Middle frontal gyrus (tissue), 1 donor: ENCODE measurements at regions not wholly inside any gene's neighbourhood (a gene's known extent, or its start where the extent isn't known, plus 50 kb on each side); places are given as distances from the start of the nearest gene placed in this dataset.

Experiments used
- DNase-seq: peaks from one replicate; pipeline ENCODE4 v3.0.0-alpha.2; 2015; ENCODE audit warnings: low spot score; ENCODE audit errors: extremely low spot score

GRCh38 chr2:161005170-161005569 is 155.1 kb upstream of the TANK start:
- DNase-seq, result no peak

GRCh38 chr2:161008311-161008710 is 151.9 kb upstream of the TANK start:
- no peak for DNase-seq

GRCh38 chr2:161010503-161011015 is 149.7 kb upstream of the TANK start:
- DNase-seq, result no peak

GRCh38 chr2:161017780-161018470 is 142.3 kb upstream of the TANK start:
- DNase-seq, result no peak

DNA sequence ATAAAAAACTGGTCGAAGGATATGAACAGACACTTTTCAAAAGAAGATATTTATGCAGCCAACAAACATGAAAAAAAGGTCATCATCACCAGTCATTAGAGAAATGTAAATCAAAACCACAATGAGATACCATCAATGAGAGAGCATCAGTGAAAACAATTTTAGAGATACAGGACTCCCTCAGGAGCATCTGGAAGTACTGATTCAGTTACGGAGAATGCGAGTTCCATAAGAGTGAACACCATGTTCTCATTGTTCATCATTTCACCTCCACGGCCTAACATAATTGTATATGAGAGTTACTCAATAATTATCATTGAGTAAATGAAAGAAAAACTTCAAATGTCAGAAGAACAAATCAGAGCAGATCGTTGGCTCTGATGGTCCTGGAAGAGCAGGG is 140.9 kb upstream of the TANK start:
- no peak for DNase-seq

DNA sequence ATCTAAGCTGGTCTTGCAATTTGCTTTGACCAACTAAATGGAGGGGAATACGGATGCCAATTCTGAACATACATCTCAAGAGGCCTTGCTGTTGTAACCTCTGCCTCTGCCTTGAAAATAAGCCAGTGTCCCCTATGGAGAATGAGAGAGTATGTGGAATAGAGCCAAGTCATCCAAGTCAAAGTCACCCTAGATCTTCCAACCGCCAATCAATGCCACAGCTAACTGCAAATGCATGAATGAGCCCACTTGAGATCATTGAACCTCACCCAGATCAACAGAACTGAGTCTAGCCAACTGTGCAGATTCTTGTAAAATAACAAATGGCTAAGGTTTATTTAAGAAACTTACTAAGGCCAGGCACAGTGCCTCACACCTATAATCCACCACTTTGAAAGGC is 139.8 kb upstream of the TANK start:
- DNase-seq, result no peak

DNA sequence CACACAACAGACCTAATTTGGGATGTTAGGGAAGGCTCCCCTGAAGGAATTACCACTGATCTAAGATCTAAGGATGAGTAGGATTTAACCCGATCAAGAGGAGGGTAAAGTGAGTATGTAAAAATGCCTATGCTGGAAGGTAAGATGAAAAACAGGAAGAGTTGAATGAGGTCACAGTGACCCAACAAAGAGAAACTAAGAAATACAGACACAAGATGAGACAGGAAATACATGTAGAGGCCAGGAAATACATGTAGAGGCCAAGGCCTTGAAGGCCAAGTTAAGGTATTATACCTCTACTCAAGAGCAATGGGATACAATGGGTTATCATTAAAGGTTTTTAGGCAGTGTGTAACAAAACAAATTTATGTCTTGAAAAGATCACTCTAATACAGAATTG is 131.6 kb upstream of the TANK start:
- no peak for DNase-seq

GRCh38 chr2:161029321-161029720 is 130.9 kb upstream of the TANK start:
- no peak for DNase-seq

DNA sequence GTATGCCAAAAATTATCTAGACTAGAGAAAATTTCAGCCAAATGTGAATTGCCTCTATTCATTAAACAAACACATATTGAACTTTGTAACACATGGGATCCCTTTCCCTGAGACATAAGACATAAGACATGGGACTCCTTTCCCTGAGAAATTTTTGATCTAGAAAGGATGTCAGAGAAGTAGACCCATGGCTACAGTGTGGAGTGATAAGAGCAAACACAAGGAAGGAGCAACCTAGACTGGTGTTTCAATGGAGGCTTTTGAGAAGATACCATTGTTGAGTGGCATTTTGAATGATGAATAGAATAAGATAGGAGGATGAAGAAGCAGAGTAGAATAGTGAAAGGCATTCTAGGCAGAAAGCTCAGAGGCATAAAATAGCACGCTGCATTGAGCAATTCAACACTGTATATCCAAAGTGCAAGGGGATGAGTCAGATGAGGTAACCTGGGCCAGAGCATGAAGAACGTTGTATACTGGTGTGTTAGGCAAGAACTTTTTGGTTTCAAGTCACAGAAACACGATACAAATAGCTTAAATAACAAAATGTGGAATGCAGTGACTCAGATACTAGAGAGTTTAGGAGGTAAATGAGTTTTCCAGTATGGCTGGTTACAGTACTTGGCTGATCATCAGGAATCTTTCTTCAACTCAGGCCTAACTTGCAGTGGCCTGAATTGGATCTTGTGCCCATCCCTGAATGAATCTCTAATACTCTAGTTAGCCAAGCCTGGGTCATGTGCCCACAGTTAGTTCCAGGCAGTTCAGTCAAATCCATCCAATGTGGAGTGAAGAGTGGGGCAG is 129.8 kb upstream of the TANK start:
- no peak for DNase-seq

- DNase-seq, result no peak
Measured at GRCh38 chr2:161031511-161031910, 128.7 kb upstream of the TANK start.

DNA sequence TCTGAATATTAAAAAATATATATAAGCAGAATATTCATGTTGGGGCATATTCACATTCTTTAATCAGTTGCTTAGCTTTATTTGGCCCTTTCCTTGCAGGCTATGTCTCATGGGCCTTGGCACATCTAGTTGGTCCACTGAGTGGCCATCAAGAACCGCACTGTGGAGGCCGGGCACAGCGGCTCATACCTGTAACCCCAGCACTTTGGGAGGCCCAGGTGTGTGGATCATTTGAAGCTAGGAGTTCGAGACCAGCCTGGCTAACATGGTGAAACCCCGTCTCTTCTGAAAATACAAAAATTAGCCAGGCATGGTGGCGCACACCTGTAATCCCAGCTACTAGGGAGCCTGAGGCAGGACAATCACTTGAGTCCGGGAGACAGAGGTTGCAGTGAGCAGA is 127.6 kb upstream of the TANK start:
- no peak for DNase-seq

GRCh38 chr2:161033059-161033660 is 127.1 kb upstream of the TANK start:
- DNase-seq, result no peak

- no peak for DNase-seq
Measured at GRCh38 chr2:161036926-161037325, 123.3 kb upstream of the TANK start.

- DNase-seq, result no peak
Measured at GRCh38 chr2:161039071-161039470, 121.2 kb upstream of the TANK start.

- DNase-seq, result no peak
Measured at GRCh38 chr2:161041356-161041755, 118.9 kb upstream of the TANK start.

GRCh38 chr2:161042990-161043625 is 117.1 kb upstream of the TANK start:
- DNase-seq, result no peak

- DNase-seq, result no peak
Measured at GRCh38 chr2:161044095-161044865, 115.9 kb upstream of the TANK start.

DNA sequence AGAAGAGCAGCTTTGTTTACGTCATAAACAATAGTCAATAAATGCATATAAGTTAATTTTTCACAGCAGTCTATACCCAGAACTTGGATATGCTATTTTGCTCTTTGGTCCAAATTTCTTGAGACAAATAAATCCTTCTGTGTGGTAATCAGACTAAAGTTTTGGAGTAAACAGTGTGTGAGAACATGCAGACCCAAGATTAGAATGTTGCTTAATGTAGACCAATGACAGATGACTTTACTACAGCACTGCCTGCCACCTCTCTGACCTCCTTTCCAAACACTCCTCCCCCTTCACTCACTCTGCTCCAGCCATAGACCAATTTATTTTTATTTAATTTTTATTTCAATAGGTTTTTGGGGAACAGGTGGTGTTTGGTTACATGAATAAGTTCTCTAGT is 115.3 kb upstream of the TANK start:
- DNase-seq, result no peak

- DNase-seq, result no peak
Measured at GRCh38 chr2:161045726-161046125, 114.5 kb upstream of the TANK start.

GRCh38 chr2:161046876-161047275 is 113.4 kb upstream of the TANK start:
- no peak for DNase-seq

- no peak for DNase-seq
Measured at GRCh38 chr2:161048317-161048716, 111.9 kb upstream of the TANK start.
